ENCODE measurements at regions not wholly inside any gene's neighbourhood (a gene's known extent, or its start where the extent isn't known, plus 50 kb on each side); places are given as distances from the start of the nearest gene placed in this dataset.
"Not testable (repeated sequence)": the region's sequence is repeated elsewhere in the genome, so short reads cannot be mapped to it uniquely, and the experiment has no call there.

- Histone ChIP-seq H3K4me3 (ENCODE audit: low read depth, low read length) (no peak overlapping the region), H3K36me3 (ENCODE audit: control insufficient read depth, insufficient read depth, low read length) (no peaks in the 10 kb centered on the region), H3K9me3 (peaks cover 4% of the 10 kb centered on the region; the same call in 1 of the 2 replicates), H3K27me3 (replicated peaks; ENCODE audit: control insufficient read depth, insufficient read depth, low read length) (no peaks in the 10 kb centered on the region), H3K4me1 (no peaks in the 10 kb centered on the region)
- no peaks in the 10 kb centered on the region for H3K36me3 Mint-ChIP-seq (ENCODE audit: insufficient read depth, unreplicated experiment)
- H3K27me3 Mint-ChIP-seq (ENCODE audit: insufficient read depth, unreplicated experiment), result peaks cover 7% of the 10 kb centered on the region
- H3K4me3 Mint-ChIP-seq (ENCODE audit: unreplicated experiment), result no peak overlapping the region
- no peaks in the 10 kb centered on the region for H3K9me3 Mint-ChIP-seq (ENCODE audit: unreplicated experiment)
- intact Hi-C loops (cut with micrococcal nuclease; ENCODE audit: unreplicated experiment), result no loop called here
- TF ChIP-seq CTCF (IDR thresholded peaks at IDR 0.05; ENCODE audit: insufficient read depth in 1 of 2, low read depth in 1 of 2, low read length in 1 of 2, severe bottlenecking in 1 of 2, unreplicated experiment in 1 of 2), result no peak
- H3K27ac Mint-ChIP-seq (ENCODE audit: unreplicated experiment), result no peak overlapping the region
- BruUV-seq (replicated peaks), result no TSS peak
- no peak for DNase-seq
- ChIA-PET POLR2A (no interaction called here), CTCF (no interaction called here)
- H3K4me1 Mint-ChIP-seq (ENCODE audit: low read depth, unreplicated experiment), result no peaks in the 10 kb centered on the region
Measured at GRCh38 chr7:88566162-88566729, 193.3 kb upstream of the ZNF804B start.

- H3K9me3 Mint-ChIP-seq (ENCODE audit: unreplicated experiment), result no peaks in the 10 kb centered on the region
- Histone ChIP-seq H3K4me1 (no peaks in the 10 kb centered on the region), H3K27me3 (replicated peaks; ENCODE audit: control insufficient read depth, insufficient read depth, low read length) (no peaks in the 10 kb centered on the region), H3K9me3 (peaks cover 5% of the 10 kb centered on the region; the same call in 1 of the 2 replicates), H3K4me3 (ENCODE audit: low read depth, low read length) (no peak overlapping the region), H3K36me3 (ENCODE audit: control insufficient read depth, insufficient read depth, low read length) (no peaks in the 10 kb centered on the region)
- CTCF ChIA-PET, result no interaction called here
- intact Hi-C loops (cut with micrococcal nuclease; ENCODE audit: unreplicated experiment), result no loop called here
- TF ChIP-seq CTCF (IDR thresholded peaks at IDR 0.05; ENCODE audit: insufficient read depth in 1 of 2, low read depth in 1 of 2, low read length in 1 of 2, severe bottlenecking in 1 of 2, unreplicated experiment in 1 of 2), result no peak
- no TSS peak for BruUV-seq (replicated peaks)
- no peak overlapping the region for H3K27ac Mint-ChIP-seq (ENCODE audit: unreplicated experiment)
- POLR2A ChIA-PET, result no interaction called here
- H3K4me1 Mint-ChIP-seq (ENCODE audit: low read depth, unreplicated experiment), result no peaks in the 10 kb centered on the region
- H3K36me3 Mint-ChIP-seq (ENCODE audit: insufficient read depth, unreplicated experiment), result no peaks in the 10 kb centered on the region
- H3K27me3 Mint-ChIP-seq (ENCODE audit: insufficient read depth, unreplicated experiment), result peaks cover 7% of the 10 kb centered on the region
- no peak overlapping the region for H3K4me3 Mint-ChIP-seq (ENCODE audit: unreplicated experiment)
- DNase-seq, result no peak
Measured at GRCh38 chr7:88565401-88565800, 194.1 kb upstream of the ZNF804B start.

GRCh38 chr7:88556441-88556840 lies 203.1 kb upstream of the ZNF804B start:
- POLR2A ChIA-PET; H3K4me3 Mint-ChIP-seq (ENCODE audit: unreplicated experiment); H3K4me3 ChIP-seq (ENCODE audit: low read depth, low read length); DNase-seq; H3K4me1 ChIP-seq; H3K4me1 Mint-ChIP-seq (ENCODE audit: low read depth, unreplicated experiment); H3K27ac Mint-ChIP-seq (ENCODE audit: unreplicated experiment); H3K27me3 Mint-ChIP-seq (ENCODE audit: insufficient read depth, unreplicated experiment); H3K9me3 ChIP-seq; H3K36me3 ChIP-seq (ENCODE audit: control insufficient read depth, insufficient read depth, low read length); intact Hi-C loops (cut with micrococcal nuclease; ENCODE audit: unreplicated experiment); H3K9me3 Mint-ChIP-seq (ENCODE audit: unreplicated experiment); H3K36me3 Mint-ChIP-seq (ENCODE audit: insufficient read depth, unreplicated experiment); BruUV-seq (replicated peaks); H3K27me3 ChIP-seq (replicated peaks; ENCODE audit: control insufficient read depth, insufficient read depth, low read length); CTCF ChIA-PET: not testable (repeated sequence)

GRCh38 chr7:88554847-88555246 lies 204.7 kb upstream of the ZNF804B start:
- H3K36me3 ChIP-seq (ENCODE audit: control insufficient read depth, insufficient read depth, low read length); H3K27me3 Mint-ChIP-seq (ENCODE audit: insufficient read depth, unreplicated experiment); intact Hi-C loops (cut with micrococcal nuclease; ENCODE audit: unreplicated experiment); H3K4me3 Mint-ChIP-seq (ENCODE audit: unreplicated experiment); H3K27me3 ChIP-seq (replicated peaks; ENCODE audit: control insufficient read depth, insufficient read depth, low read length); H3K27ac Mint-ChIP-seq (ENCODE audit: unreplicated experiment); POLR2A ChIA-PET; BruUV-seq (replicated peaks); H3K4me1 ChIP-seq; H3K9me3 ChIP-seq; CTCF ChIA-PET; H3K4me3 ChIP-seq (ENCODE audit: low read depth, low read length); H3K4me1 Mint-ChIP-seq (ENCODE audit: low read depth, unreplicated experiment); H3K9me3 Mint-ChIP-seq (ENCODE audit: unreplicated experiment); H3K36me3 Mint-ChIP-seq (ENCODE audit: insufficient read depth, unreplicated experiment); DNase-seq: not testable (repeated sequence)
